HCT116 (cell line): ENCODE measurements at regions not wholly inside any gene's neighbourhood (a gene's known extent, or its start where the extent isn't known, plus 50 kb on each side); places are given as distances from the start of the nearest gene placed in this dataset.

ENCODE experiments used
- ATAC-seq: fragments of 200-7000 bp; cut with Tn5 transposase; 2 replicates; pipeline ENCODE4 v1.9.1; 2020; ENCODE audit warnings: mild to moderate bottlenecking, moderate library complexity
- BruUV-seq: library from RNA; stranded (reverse); fragments of 400-500 nt; replicated peaks from 2 replicates; lab custom pipeline; 2021; lab: Mats Ljungman, UMichigan
- CTCF ChIA-PET: fragments of 300-600 bp; sonication (Branson Sonifier 250); formaldehyde crosslinking; loops from one replicate; lab custom pipeline; 2021; ENCODE audit warnings: antibody characterized with exemption; lab: Charles Lee
- POLR2A ChIA-PET: fragments of 300-600, 350-600 bp; sonication (Branson Sonifier 250); formaldehyde crosslinking; loops from one replicate; lab custom pipeline; 2021; ENCODE audit warnings: antibody characterized with exemption; lab: Charles Lee
- RAD21 ChIA-PET, 2 experiments: fragments of 300-600 bp; sonication (Branson Sonifier 250); formaldehyde crosslinking; loops; one replicate each; lab custom pipeline; 2023; ENCODE audit warnings: low total read pairs in 2 of 2; ENCODE audit not compliant: uncharacterized antibody in 2 of 2, unreplicated experiment in 2 of 2, low non-redundant PET in 1 of 2; lab: Charles Lee
- DNase-seq: peaks from one replicate; pipeline ENCODE4 v3.0.0-alpha.2; 2010; ENCODE audit warnings: low read depth, low spot score
- H2AFZ ChIP-seq: fragments of 200-600 bp; shearing (Covaris generic), sonication (generic); 2 replicates; pipeline ENCODE4 v1.6.1; 2017; ENCODE audit warnings: low read depth, mixed run types, mixed read lengths, antibody characterized with exemption, low read length; ENCODE audit not compliant: poor library complexity, severe bottlenecking
- H3K27ac ChIP-seq: 2 replicates; pipeline ENCODE4 v1.5.1; 2012; ENCODE audit warnings: low read depth, low read length
- H3K27me3 ChIP-seq: fragments of 200-600 bp; sonication (generic); 2 replicates; pipeline ENCODE4 v1.6.1; 2016; ENCODE audit warnings: mixed run types, low read length, mixed read lengths; ENCODE audit not compliant: insufficient read depth
- H3K36me3 ChIP-seq, 2 experiments: fragments of 200-500 bp in 1 of 2; fragments of 200-600 bp in 1 of 2; sonication (Bioruptor generic) in 1 of 2; sonication (generic) in 1 of 2; 2 replicates each; pipeline versions ENCODE4 v1.5.1 to v1.6.1; 2014 to 2016; ENCODE audit warnings: low read length in 2 of 2, inconsistent platforms in 1 of 2, mixed read lengths in 1 of 2, mixed run types in 1 of 2; ENCODE audit not compliant: insufficient read depth in 2 of 2, control insufficient read depth in 1 of 2
- H3K4me1 ChIP-seq, 2 experiments: fragments of 200-600 bp in 1 of 2; sonication (generic) in 1 of 2; 2 replicates each; pipeline versions ENCODE4 v1.5.1 to v1.6.1; 2012 to 2017; ENCODE audit warnings: low read length in 2 of 2, inconsistent platforms in 1 of 2, mild to moderate bottlenecking in 1 of 2, mixed read lengths in 1 of 2, mixed run types in 1 of 2, moderate library complexity in 1 of 2; ENCODE audit not compliant: insufficient read depth in 2 of 2, control insufficient read depth in 1 of 2
- H3K4me2 ChIP-seq: fragments of 200-600 bp; sonication (generic); 2 replicates; pipeline ENCODE4 v1.6.1; 2017; ENCODE audit warnings: mixed run types, low read length, mixed read lengths
- H3K4me3 ChIP-seq, 2 experiments: fragments of 200-600 bp in 1 of 2; sonication (generic) in 1 of 2; replicated peaks in 1 of 2; 2 replicates each; pipeline ENCODE4 v1.5.1; 2011 to 2016; ENCODE audit warnings: low read length in 2 of 2, control low read depth in 1 of 2, low read depth in 1 of 2, mild to moderate bottlenecking in 1 of 2, mixed read lengths in 1 of 2, mixed run types in 1 of 2
- H3K79me2 ChIP-seq: fragments of 200-600 bp; sonication (generic); 2 replicates; pipeline ENCODE4 v1.6.1; 2017; ENCODE audit warnings: mild to moderate bottlenecking, mixed run types, low read length, moderate library complexity, mixed read lengths; ENCODE audit not compliant: insufficient read depth
- H3K9ac ChIP-seq: fragments of 200-600 bp; sonication (generic); 2 replicates; pipeline ENCODE4 v1.6.1; 2016; ENCODE audit warnings: low read length, mixed read lengths
- H3K9me2 ChIP-seq: fragments of 200-600 bp; sonication (generic), shearing (Covaris generic); 2 replicates; pipeline ENCODE4 v1.6.1; 2017; ENCODE audit warnings: mixed run types, mild to moderate bottlenecking, moderate library complexity; ENCODE audit not compliant: insufficient read depth
- H3K9me3 ChIP-seq, 2 experiments: fragments of 200-500 bp in 1 of 2; fragments of 200-600 bp in 1 of 2; sonication (Bioruptor generic) in 1 of 2; sonication (generic) in 1 of 2; 2 replicates each; pipeline ENCODE4 v1.6.1; 2014 to 2017; ENCODE audit warnings: low read length in 2 of 2, mixed read lengths in 2 of 2, inconsistent platforms in 1 of 2, low read depth in 1 of 2, mild to moderate bottlenecking in 1 of 2, mixed run types in 1 of 2, moderate library complexity in 1 of 2; ENCODE audit not compliant: control insufficient read depth in 1 of 2, insufficient read depth in 1 of 2
- H4K20me1 ChIP-seq: fragments of 200-600 bp; sonication (generic), shearing (Covaris generic); 2 replicates; pipeline ENCODE4 v1.6.1; 2017; ENCODE audit warnings: mixed run types, mild to moderate bottlenecking, moderate library complexity; ENCODE audit not compliant: insufficient read depth
- ATF3 ChIP-seq: IDR thresholded peaks from 2 replicates; pipeline ENCODE4 v1.6.1; 2012
- CBX3 ChIP-seq: IDR thresholded peaks from 2 replicates; pipeline ENCODE4 v1.6.1; 2012; ENCODE audit warnings: low read depth
- CEBPB ChIP-seq: IDR thresholded peaks from 2 replicates; pipeline ENCODE4 v1.6.1; 2012; ENCODE audit warnings: low read depth
- EGR1 ChIP-seq: IDR thresholded peaks from 2 replicates; pipeline ENCODE4 v1.6.1; 2012; ENCODE audit warnings: low read depth
- EZH2phosphoT487 ChIP-seq: fragments of 200-600 bp; IDR thresholded peaks from 2 replicates; pipeline ENCODE4 v1.6.1; 2018; ENCODE audit warnings: antibody characterized with exemption, borderline replicate concordance
- FOSL1 ChIP-seq: IDR thresholded peaks from 2 replicates; pipeline ENCODE4 v1.6.1; 2012; ENCODE audit warnings: low read depth
- JUND ChIP-seq: IDR thresholded peaks from 2 replicates; pipeline ENCODE4 v1.6.1; 2012
- MAX ChIP-seq: IDR thresholded peaks from 2 replicates; pipeline ENCODE4 v1.6.1; 2012
- POLR2AphosphoS5 ChIP-seq: IDR thresholded peaks from 2 replicates; pipeline ENCODE4 v1.6.1; 2011; ENCODE audit warnings: mild to moderate bottlenecking, low read depth, low read length, moderate library complexity
- RAD21 ChIP-seq: IDR thresholded peaks from 2 replicates; pipeline ENCODE4 v1.6.1; 2012; ENCODE audit warnings: low read depth, mild to moderate bottlenecking
- REST ChIP-seq: IDR thresholded peaks from 2 replicates; pipeline ENCODE4 v1.6.1; 2012; ENCODE audit warnings: low read depth
- SP1 ChIP-seq: IDR thresholded peaks from 2 replicates; pipeline ENCODE4 v1.6.1; 2012; ENCODE audit warnings: low read depth
- SRF ChIP-seq: IDR thresholded peaks from 2 replicates; pipeline ENCODE4 v1.6.1; 2012; ENCODE audit warnings: low read depth
- TCF7L2 ChIP-seq: IDR thresholded peaks from 2 replicates; pipeline ENCODE4 v1.7.0; 2011; ENCODE audit warnings: borderline replicate concordance, inconsistent platforms; ENCODE audit not compliant: insufficient read depth, insufficient read length; ENCODE audit errors: extremely low read depth
- YY1 ChIP-seq: IDR thresholded peaks from 2 replicates; pipeline ENCODE4 v1.6.1; 2011; ENCODE audit warnings: low read length, low read depth, moderate library complexity, mild to moderate bottlenecking; ENCODE audit not compliant: insufficient replicate concordance; ENCODE audit errors: extremely low read depth
- ZBTB33 ChIP-seq: IDR thresholded peaks from 2 replicates; pipeline ENCODE4 v1.6.1; 2011; ENCODE audit warnings: mild to moderate bottlenecking, low read length, moderate library complexity; ENCODE audit not compliant: insufficient replicate concordance; ENCODE audit errors: extremely low read depth
- ZFX ChIP-seq: fragments of 450-650 bp; IDR thresholded peaks from 2 replicates; pipeline ENCODE4 v1.6.1; 2017
- ZNF274 ChIP-seq: fragments of 200-500 bp; sonication (Bioruptor generic); IDR thresholded peaks from 2 replicates; pipeline ENCODE4 v1.6.1; 2014; ENCODE audit warnings: mild to moderate bottlenecking, low read depth, low read length, inconsistent platforms
- intact Hi-C: fragments of 100-400 bp; cut with micrococcal nuclease; formaldehyde crosslinking; loops from 2 replicates; pipeline ENCODE4 v1.10.0; 2022

- TF ChIP-seq ATF3 (no peak), CBX3 (no peak), SRF (no peak), EZH2phosphoT487 (no peak), FOSL1 (no peak), TCF7L2 (no peak), POLR2AphosphoS5 (no peak; the same call in 1 of the 2 replicates), RAD21 (no peak), ZBTB33 (no peak), MAX (no peak), SP1 (no peak), REST (no peak), JUND (no peak), ZFX (no peak), CEBPB (no peak), EGR1 (no peak), YY1 (no peak), ZNF274 (no peak)
- ATAC-seq (no peak), DNase-seq (no peak)
- no TSS peak for BruUV-seq
- ChIA-PET RAD21 (no interaction called here), CTCF (interaction anchor here (0.7 kb wide), 1 partner anchor 610 kb away, joined by 3 read pairs; no protein-coding TSS in a partner anchor), POLR2A (interaction anchor here (0.9 to 1.1 kb wide), 2 partner anchors 9 to 44 kb away, joined by 3 read pairs; no protein-coding TSS in a partner anchor)
- Histone ChIP-seq H3K9me2 (no peaks in the 10 kb centered on the region), H3K27me3 (no peaks in the 10 kb centered on the region), H3K79me2 (peaks cover 99% of the 10 kb centered on the region), H2AFZ (no peak overlapping the region), H3K4me1 (peaks cover 76 to 97% of the 10 kb centered on the region in 2 experiments), H3K9ac (peak overlapping the region; percentile 55), H4K20me1 (no peaks in the 10 kb centered on the region; the same call in 1 of the 2 replicates), H3K4me2 (peak overlapping the region; percentile 78), H3K27ac (peak overlapping the region; percentile 94), H3K9me3 (no peaks in the 10 kb centered on the region), H3K36me3 (peaks cover 3 to 10% of the 10 kb centered on the region in 2 experiments; a peak in 2 of 4 replicates), H3K4me3 (no peak overlapping the region)
- intact Hi-C loops = no loop called here
Observed at GRCh38 chrX:45765281-45765680, 564.6 kb upstream of the DIPK2B start.
